GM23338 (cell line): ENCODE measurements at regions not wholly inside any gene's neighbourhood (a gene's known extent, or its start where the extent isn't known, plus 50 kb on each side); places are given as distances from the start of the nearest gene placed in this dataset.

Experiments used
- CTCF ChIP-seq, 2 experiments: fragments of 200-600 bp in 1 of 2; sonication (generic) in 1 of 2; conservative IDR thresholded peaks; 2 replicates each; pipeline versions ENCODE4 v1.5.1 to v1.6.1; 2016 to 2017; ENCODE audit warnings: antibody characterized with exemption in 2 of 2, low read depth in 2 of 2, mild to moderate bottlenecking in 2 of 2, moderate library complexity in 1 of 2
- EZH2 ChIP-seq: fragments of 200-600 bp; sonication (generic); IDR thresholded peaks from one replicate; pipeline ENCODE4 v1.8.0; 2017; ENCODE audit warnings: antibody characterized with exemption, mild to moderate bottlenecking, low read depth; ENCODE audit not compliant: unreplicated experiment
- POLR2AphosphoS5 ChIP-seq: IDR thresholded peaks from 2 replicates; pipeline ENCODE4 v1.6.1; 2016; ENCODE audit warnings: antibody characterized with exemption, low read depth
- REST ChIP-seq: IDR thresholded peaks from one replicate; pipeline ENCODE4 v1.6.1; 2018; ENCODE audit warnings: antibody characterized with exemption; ENCODE audit not compliant: unreplicated experiment

GRCh38 chrX:150306002-150306401, 57.1 kb upstream of the MAMLD1 start:
- TF ChIP-seq CTCF (conservative IDR thresholded peaks at IDR 0.05; ENCODE audit: low read depth in 2 of 2) (peak in 1 of 2 experiments; percentile 15; a peak in 1 of 4 replicates), POLR2AphosphoS5 (no peak), EZH2 (no peak), REST (no peak)
